RWPE2 (cell line): ENCODE measurements at regions not wholly inside any gene's neighbourhood (a gene's known extent, or its start where the extent isn't known, plus 50 kb on each side); places are given as distances from the start of the nearest gene placed in this dataset.

Source experiments
- ATAC-seq: fragments of 200-7000 bp; cut with Tn5 transposase; 3 replicates; pipeline ENCODE4 v1.9.1; 2021; ENCODE audit warnings: low read depth
- DNase-seq: peaks from one replicate; pipeline ENCODE4 v3.0.0-alpha.2; 2020; ENCODE audit warnings: low spot score
- H3K27ac ChIP-seq: fragments of 450-650 bp; 2 replicates; pipeline ENCODE4 v1.5.1; 2017; ENCODE audit warnings: mild to moderate bottlenecking; ENCODE audit not compliant: poor library complexity, severe bottlenecking
- H3K27me3 ChIP-seq: fragments of 250-450 bp; sonication (Bioruptor Pico); 2 replicates; pipeline ENCODE4 v1.5.1; 2021; ENCODE audit warnings: mild to moderate bottlenecking, moderate library complexity; ENCODE audit not compliant: insufficient read depth, poor library complexity, severe bottlenecking
- H3K36me3 ChIP-seq: fragments of 250-450 bp; sonication (Bioruptor Pico); 2 replicates; pipeline ENCODE4 v1.5.1; 2020; ENCODE audit warnings: low read depth, mild to moderate bottlenecking, moderate library complexity
- H3K4me1 ChIP-seq: fragments of 250-450 bp; sonication (Bioruptor Pico); 2 replicates; pipeline ENCODE4 v1.5.1; 2021; ENCODE audit warnings: mild to moderate bottlenecking, moderate library complexity; ENCODE audit not compliant: insufficient read depth, poor library complexity, severe bottlenecking
- H3K4me3 ChIP-seq: fragments of 250-450 bp; sonication (Bioruptor Pico); 2 replicates; pipeline ENCODE4 v1.5.1; 2021; ENCODE audit warnings: mild to moderate bottlenecking, moderate library complexity; ENCODE audit not compliant: severe bottlenecking
- H3K9me3 ChIP-seq: fragments of 250-450 bp; sonication (Bioruptor Pico); 2 replicates; pipeline ENCODE4 v1.5.1; 2021; ENCODE audit warnings: mild to moderate bottlenecking, moderate library complexity; ENCODE audit not compliant: severe bottlenecking
- TF ChIP-seq, protein P1 (sequence below): fragments of 450-650 bp; IDR thresholded peaks from one replicate; pipeline ENCODE4 v1.5.1; 2017; ENCODE audit warnings: mild to moderate bottlenecking, moderate library complexity; ENCODE audit not compliant: poor library complexity, severe bottlenecking

GRCh38 chr4:30825008-30825770, 105.0 kb downstream of the PCDH7 start:
- no peak for DNase-seq
- no peaks in the 10 kb centered on the region for H3K9me3 ChIP-seq
- TF ChIP-seq, protein P1, sequence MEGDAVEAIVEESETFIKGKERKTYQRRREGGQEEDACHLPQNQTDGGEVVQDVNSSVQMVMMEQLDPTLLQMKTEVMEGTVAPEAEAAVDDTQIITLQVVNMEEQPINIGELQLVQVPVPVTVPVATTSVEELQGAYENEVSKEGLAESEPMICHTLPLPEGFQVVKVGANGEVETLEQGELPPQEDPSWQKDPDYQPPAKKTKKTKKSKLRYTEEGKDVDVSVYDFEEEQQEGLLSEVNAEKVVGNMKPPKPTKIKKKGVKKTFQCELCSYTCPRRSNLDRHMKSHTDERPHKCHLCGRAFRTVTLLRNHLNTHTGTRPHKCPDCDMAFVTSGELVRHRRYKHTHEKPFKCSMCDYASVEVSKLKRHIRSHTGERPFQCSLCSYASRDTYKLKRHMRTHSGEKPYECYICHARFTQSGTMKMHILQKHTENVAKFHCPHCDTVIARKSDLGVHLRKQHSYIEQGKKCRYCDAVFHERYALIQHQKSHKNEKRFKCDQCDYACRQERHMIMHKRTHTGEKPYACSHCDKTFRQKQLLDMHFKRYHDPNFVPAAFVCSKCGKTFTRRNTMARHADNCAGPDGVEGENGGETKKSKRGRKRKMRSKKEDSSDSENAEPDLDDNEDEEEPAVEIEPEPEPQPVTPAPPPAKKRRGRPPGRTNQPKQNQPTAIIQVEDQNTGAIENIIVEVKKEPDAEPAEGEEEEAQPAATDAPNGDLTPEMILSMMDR, result no peak
- no peak overlapping the region for H3K4me3 ChIP-seq
- no peaks in the 10 kb centered on the region for H3K27me3 ChIP-seq
- no peak for ATAC-seq
- no peak overlapping the region for H3K27ac ChIP-seq
- H3K4me1 ChIP-seq, result peaks cover 7% of the 10 kb centered on the region
- no peaks in the 10 kb centered on the region for H3K36me3 ChIP-seq

DNA sequence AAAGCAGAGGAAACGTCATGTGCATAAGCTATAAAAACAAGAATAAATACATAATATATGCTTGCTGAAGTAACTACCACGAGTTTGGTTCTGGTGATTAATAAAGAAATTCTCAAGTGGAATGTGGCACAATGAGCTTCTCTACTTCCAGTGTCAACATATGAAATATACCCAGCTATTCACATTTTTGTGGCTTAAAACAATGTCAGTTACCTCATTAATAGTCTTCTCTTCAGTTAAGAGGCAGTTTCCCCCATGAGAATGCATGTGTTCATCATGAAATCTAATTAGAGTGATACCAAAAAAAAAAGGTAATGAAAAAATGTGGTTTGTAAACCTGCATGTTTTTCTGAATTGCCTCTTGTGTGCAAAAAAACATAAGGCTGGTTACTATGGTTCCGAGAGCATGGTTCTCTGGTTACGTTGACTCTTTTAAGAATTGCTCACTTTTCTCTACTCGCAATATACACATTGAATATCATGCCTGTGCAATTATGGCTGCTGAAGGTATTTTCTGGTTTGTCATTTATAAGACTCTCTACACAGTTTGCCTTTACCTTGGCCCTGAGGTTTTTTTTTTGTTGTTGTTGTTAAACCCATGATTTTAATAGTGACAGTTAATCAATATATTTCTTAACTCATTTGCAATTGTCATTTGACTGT, 108.2 kb downstream of the PCDH7 start:
- Histone ChIP-seq H3K4me1 (no peaks in the 10 kb centered on the region), H3K27me3 (no peaks in the 10 kb centered on the region), H3K4me3 (no peak overlapping the region), H3K27ac (no peak overlapping the region), H3K9me3 (no peaks in the 10 kb centered on the region), H3K36me3 (no peaks in the 10 kb centered on the region)
- no peak for ATAC-seq
- TF ChIP-seq, protein P1, result no peak
- no peak for DNase-seq

DNA sequence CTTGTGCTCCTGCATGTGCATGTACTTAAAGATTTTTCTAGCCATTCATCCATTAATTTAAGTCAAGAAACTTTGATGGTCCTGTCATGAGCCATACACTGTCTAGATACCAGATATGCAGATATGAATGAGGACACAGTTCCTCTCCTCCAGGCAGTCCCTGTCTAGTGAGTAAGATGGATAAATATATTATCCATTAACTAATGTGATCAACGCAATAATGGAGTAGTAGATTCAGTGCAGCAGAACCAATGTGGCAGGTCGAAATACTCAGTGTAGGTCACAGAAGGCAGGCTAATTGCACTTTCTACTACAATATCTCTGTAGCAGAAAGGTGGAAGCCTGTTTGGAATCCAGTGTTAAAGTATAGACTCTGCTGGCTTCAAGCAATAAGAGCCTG, 112.5 kb downstream of the PCDH7 start:
- no peak for ATAC-seq
- Histone ChIP-seq H3K9me3 (no peaks in the 10 kb centered on the region), H3K27ac (no peak overlapping the region), H3K27me3 (no peaks in the 10 kb centered on the region), H3K4me1 (no peaks in the 10 kb centered on the region), H3K4me3 (no peak overlapping the region), H3K36me3 (no peaks in the 10 kb centered on the region)
- TF ChIP-seq, protein P1, result no peak
- DNase-seq, result no peak

DNA sequence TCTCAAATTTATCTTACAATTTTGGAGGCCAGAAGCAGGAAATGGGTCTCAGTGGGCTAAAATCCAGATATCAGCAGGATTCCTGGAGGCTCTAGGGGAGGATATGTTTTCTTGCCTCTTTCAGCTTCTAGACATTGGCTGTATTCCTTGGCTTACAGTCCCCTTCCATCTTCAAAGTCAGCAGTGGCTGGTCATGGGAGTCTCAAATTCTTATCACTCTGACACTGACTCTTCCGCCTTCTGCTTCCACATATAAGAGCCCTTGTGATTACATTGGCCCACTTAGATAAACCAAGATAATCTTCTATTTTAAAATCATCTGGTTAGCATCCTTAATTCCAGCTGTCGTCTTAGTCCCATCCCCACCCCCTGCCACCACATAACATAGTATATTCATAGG, 113.0 kb downstream of the PCDH7 start:
- no peaks in the 10 kb centered on the region for H3K27me3 ChIP-seq
- DNase-seq (no peak), ATAC-seq (no peak)
- no peaks in the 10 kb centered on the region for H3K9me3 ChIP-seq
- TF ChIP-seq, protein P1, result no peak
- H3K4me3 ChIP-seq, result no peak overlapping the region
- no peaks in the 10 kb centered on the region for H3K36me3 ChIP-seq
- H3K27ac ChIP-seq, result no peak overlapping the region
- H3K4me1 ChIP-seq, result no peaks in the 10 kb centered on the region

- ATAC-seq (no peak), DNase-seq (no peak)
- Histone ChIP-seq H3K27me3 (no peaks in the 10 kb centered on the region), H3K4me3 (no peak overlapping the region), H3K27ac (no peak overlapping the region), H3K4me1 (no peaks in the 10 kb centered on the region), H3K36me3 (no peaks in the 10 kb centered on the region), H3K9me3 (no peaks in the 10 kb centered on the region)
- TF ChIP-seq, protein P1, result no peak
Observed at GRCh38 chr4:30835044-30835443, 114.9 kb downstream of the PCDH7 start.
